ENCODE measurements at regions not wholly inside any gene's neighbourhood (a gene's known extent, or its start where the extent isn't known, plus 50 kb on each side); places are given as distances from the start of the nearest gene placed in this dataset.

- TF ChIP-seq, protein P1, sequence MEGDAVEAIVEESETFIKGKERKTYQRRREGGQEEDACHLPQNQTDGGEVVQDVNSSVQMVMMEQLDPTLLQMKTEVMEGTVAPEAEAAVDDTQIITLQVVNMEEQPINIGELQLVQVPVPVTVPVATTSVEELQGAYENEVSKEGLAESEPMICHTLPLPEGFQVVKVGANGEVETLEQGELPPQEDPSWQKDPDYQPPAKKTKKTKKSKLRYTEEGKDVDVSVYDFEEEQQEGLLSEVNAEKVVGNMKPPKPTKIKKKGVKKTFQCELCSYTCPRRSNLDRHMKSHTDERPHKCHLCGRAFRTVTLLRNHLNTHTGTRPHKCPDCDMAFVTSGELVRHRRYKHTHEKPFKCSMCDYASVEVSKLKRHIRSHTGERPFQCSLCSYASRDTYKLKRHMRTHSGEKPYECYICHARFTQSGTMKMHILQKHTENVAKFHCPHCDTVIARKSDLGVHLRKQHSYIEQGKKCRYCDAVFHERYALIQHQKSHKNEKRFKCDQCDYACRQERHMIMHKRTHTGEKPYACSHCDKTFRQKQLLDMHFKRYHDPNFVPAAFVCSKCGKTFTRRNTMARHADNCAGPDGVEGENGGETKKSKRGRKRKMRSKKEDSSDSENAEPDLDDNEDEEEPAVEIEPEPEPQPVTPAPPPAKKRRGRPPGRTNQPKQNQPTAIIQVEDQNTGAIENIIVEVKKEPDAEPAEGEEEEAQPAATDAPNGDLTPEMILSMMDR (conservative IDR thresholded peaks at IDR 0.05; ENCODE audit: low read depth in 2 of 2), result no peak
- TF ChIP-seq JUNB (IDR thresholded peaks at IDR 0.05; ENCODE audit: unreplicated experiment), result no peak
Measured at GRCh38 chr21:38965241-38965640, 159.5 kb downstream of the ETS2 start (continued).

DNA sequence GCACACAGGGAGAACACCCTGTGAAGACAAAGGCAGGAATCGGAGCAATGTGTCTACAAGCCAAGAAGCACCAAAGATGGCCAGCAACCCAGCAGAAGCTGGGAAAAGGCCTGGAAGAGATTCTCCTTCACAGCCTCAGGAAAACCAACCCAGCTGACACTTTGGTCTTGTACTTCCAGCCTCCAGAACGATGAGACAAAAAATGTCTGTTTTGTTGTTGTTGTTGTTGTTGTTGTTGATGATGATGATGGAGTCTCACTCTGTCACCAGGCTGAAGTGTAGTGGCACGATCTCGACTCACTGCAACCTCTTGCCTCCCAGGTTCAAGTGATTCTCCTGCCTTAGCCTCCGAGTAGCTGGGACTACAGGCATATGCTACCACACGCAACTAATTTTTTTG is 157.3 kb downstream of the ETS2 start:
- Histone ChIP-seq H2AFZ (no peak overlapping the region), H3K4me3 (no peak overlapping the region), H3K79me2 (replicated peaks; ENCODE audit: insufficient read depth) (no peaks in the 10 kb centered on the region), H3K27me3 (ENCODE audit: insufficient read depth) (no peaks in the 10 kb centered on the region), H3K9me2 (ENCODE audit: insufficient read depth) (0 out of 2 replicates have a peak, but pooled peaks cover 8% of the 10 kb centered on the region), H3F3A (replicated peaks; ENCODE audit: low read depth) (no peaks in the 10 kb centered on the region), H3K4me1 (ENCODE audit: insufficient read depth) (no peaks in the 10 kb centered on the region), H3K27ac (ENCODE audit: low read depth) (no peak overlapping the region), H3K4me2 (no peak overlapping the region), H3K36me3 (ENCODE audit: insufficient read depth) (no peaks in the 10 kb centered on the region), H4K20me1 (replicated peaks; ENCODE audit: insufficient read depth) (no peaks in the 10 kb centered on the region)
- Mint-ChIP-seq H3K4me3 (no peak overlapping the region), H3K36me3 (ENCODE audit: low read depth) (peaks cover 12% of the 10 kb centered on the region), H3K4me1 (peaks cover 18% of the 10 kb centered on the region), H3K9me3 (peaks cover 18% of the 10 kb centered on the region), H3K27me3 (ENCODE audit: insufficient read depth, low read depth, poor library complexity) (peaks cover 7% of the 10 kb centered on the region), H3K27ac (no peak overlapping the region)
- DNase-seq (ENCODE audit: low spot score), result no peak
- no peak for ATAC-seq
- TF ChIP-seq NANOG (IDR thresholded peaks at IDR 0.05; ENCODE audit: borderline replicate concordance), result no peak

DNA sequence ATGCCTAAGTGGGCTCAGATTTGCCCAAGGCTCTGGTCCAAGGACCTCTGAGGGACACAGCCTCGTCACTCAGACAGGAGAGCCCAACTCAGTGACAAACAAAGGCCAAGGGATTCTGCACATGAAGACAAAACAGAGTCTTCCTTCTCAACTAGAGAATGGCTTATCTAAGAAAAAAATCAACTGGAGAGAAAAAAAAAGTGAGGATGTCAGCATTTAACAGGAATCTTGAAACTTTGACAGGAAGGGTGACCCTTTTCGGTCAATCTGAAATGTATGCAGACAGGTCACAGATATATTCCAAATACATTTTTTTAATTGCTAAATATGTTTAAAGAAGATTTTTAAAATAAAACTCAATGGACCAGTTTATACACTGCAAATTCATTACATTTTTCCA is 154.5 kb downstream of the ETS2 start:
- Histone ChIP-seq H3K9me2 (ENCODE audit: insufficient read depth) (0 out of 2 replicates have a peak, but pooled peaks cover 13% of the 10 kb centered on the region), H3K4me2 (no peak overlapping the region), H3K4me1 (ENCODE audit: insufficient read depth) (no peaks in the 10 kb centered on the region), H3K4me3 (no peak overlapping the region), H3K27ac (ENCODE audit: low read depth) (no peak overlapping the region), H3F3A (replicated peaks; ENCODE audit: low read depth) (no peaks in the 10 kb centered on the region), H3K27me3 (ENCODE audit: insufficient read depth) (no peaks in the 10 kb centered on the region), H3K36me3 (ENCODE audit: insufficient read depth) (no peaks in the 10 kb centered on the region), H2AFZ (no peak overlapping the region), H4K20me1 (replicated peaks; ENCODE audit: insufficient read depth) (no peaks in the 10 kb centered on the region), H3K79me2 (replicated peaks; ENCODE audit: insufficient read depth) (no peaks in the 10 kb centered on the region)
- DNase-seq (ENCODE audit: low spot score) (no peak), ATAC-seq (no peak)
- Mint-ChIP-seq H3K4me1 (peaks cover 11% of the 10 kb centered on the region), H3K27me3 (ENCODE audit: insufficient read depth, low read depth, poor library complexity) (peaks cover 10% of the 10 kb centered on the region), H3K4me3 (no peak overlapping the region), H3K9me3 (peaks cover 18% of the 10 kb centered on the region), H3K27ac (no peak overlapping the region), H3K36me3 (ENCODE audit: low read depth) (peaks cover 12% of the 10 kb centered on the region)
- no peak for TF ChIP-seq JUNB (IDR thresholded peaks at IDR 0.05; ENCODE audit: unreplicated experiment)
- TF ChIP-seq, protein P1 (conservative IDR thresholded peaks at IDR 0.05; ENCODE audit: low read depth in 2 of 2), result no peak
- no peak for TF ChIP-seq EZH2 (IDR thresholded peaks at IDR 0.05; ENCODE audit: low read depth, unreplicated experiment)
- TF ChIP-seq STAT1 (IDR thresholded peaks at IDR 0.05; ENCODE audit: unreplicated experiment), result no peak
